ENCODE measurements at regions not wholly inside any gene's neighbourhood (a gene's known extent, or its start where the extent isn't known, plus 50 kb on each side); places are given as distances from the start of the nearest gene placed in this dataset.

DNA sequence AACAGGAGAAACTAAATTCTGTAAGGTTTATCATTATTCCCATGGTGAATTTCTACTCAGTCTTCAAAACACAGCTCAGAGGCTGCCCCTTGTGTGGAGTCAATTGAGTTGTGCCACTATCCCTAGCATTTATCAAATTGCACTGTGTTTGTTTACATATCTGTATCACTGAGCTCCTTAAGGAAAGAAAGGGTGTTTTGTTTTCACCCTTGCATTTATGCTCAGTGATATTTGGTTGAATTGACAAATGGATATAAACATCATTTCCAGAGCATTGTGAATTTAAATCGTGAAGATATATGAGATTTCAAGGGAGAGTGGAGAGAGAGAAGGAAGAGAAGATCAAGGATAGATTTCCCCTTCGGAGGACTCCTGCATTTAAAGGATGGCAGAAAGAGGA lies 55.1 kb upstream of the TNFRSF19 start:
- DNase-seq (ENCODE audit: low spot score) = no peak
- TF ChIP-seq, protein P1, sequence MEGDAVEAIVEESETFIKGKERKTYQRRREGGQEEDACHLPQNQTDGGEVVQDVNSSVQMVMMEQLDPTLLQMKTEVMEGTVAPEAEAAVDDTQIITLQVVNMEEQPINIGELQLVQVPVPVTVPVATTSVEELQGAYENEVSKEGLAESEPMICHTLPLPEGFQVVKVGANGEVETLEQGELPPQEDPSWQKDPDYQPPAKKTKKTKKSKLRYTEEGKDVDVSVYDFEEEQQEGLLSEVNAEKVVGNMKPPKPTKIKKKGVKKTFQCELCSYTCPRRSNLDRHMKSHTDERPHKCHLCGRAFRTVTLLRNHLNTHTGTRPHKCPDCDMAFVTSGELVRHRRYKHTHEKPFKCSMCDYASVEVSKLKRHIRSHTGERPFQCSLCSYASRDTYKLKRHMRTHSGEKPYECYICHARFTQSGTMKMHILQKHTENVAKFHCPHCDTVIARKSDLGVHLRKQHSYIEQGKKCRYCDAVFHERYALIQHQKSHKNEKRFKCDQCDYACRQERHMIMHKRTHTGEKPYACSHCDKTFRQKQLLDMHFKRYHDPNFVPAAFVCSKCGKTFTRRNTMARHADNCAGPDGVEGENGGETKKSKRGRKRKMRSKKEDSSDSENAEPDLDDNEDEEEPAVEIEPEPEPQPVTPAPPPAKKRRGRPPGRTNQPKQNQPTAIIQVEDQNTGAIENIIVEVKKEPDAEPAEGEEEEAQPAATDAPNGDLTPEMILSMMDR (IDR thresholded peaks at IDR 0.05; ENCODE audit: extremely low read depth, missing control alignments) = no peak

DNA sequence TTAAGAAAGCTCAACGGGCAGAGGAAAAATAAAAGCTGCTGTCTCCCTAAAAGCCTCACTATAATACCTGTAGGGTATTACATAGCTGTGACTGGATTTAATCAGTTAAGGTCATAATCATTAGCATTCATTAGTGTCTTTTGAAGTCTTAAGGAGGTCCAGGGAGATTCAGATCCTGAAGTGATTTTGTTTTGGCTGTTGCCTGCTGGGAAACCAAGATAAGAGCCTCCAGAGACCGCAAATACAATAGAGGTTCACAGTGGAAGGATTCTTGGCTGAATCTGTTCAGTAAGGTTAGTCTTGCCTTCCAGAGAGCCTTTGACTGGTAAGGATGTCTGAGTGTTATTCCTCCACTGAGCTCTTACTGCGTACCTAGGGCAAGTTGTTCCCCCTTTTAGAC lies 54.0 kb upstream of the TNFRSF19 start:
- no peak for DNase-seq (ENCODE audit: low spot score)
- TF ChIP-seq, protein P1 (IDR thresholded peaks at IDR 0.05; ENCODE audit: extremely low read depth, missing control alignments) = no peak

DNA sequence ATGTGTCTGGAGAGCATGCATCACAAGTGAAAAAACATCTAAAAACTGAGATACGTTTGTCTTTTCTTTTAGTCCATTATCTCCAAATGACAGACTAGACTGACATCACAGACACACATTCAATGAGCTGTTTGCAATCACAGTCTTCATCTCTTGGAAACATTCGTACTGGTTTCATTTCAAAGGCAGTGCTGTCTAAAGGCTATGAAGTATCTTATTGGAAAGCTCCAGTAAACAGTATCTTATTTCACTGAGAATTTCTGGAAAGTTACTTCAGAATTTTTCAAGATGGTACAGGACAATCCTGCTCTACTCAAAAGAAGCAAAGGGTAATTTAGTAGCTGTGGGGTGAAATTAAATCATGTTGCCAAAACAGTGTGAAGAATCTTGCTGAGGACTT lies 53.5 kb upstream of the TNFRSF19 start:
- DNase-seq (ENCODE audit: low spot score) = no peak
- TF ChIP-seq, protein P1 (IDR thresholded peaks at IDR 0.05; ENCODE audit: extremely low read depth, missing control alignments) = no peak

DNA sequence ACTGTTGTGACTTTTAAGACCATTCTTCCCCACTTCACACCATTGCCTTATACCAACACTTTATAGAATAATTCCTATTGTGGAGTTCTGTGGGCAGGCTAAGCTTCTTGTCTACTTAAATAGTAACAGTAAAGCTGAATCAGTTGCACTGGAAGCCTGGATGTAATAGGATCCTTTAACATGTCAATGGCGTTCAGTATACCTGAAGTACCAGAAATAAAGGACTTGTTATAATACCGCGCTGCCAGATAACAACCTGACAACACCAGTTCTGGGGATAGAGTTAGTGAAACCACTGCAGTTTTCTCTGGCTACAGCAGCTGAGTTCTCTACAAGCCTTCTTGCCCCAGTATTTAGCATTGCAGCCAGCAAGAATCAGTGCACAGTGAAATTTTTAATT lies 52.0 kb upstream of the TNFRSF19 start:
- no peak for DNase-seq (ENCODE audit: low spot score)
- TF ChIP-seq, protein P1 (IDR thresholded peaks at IDR 0.05; ENCODE audit: extremely low read depth, missing control alignments) = no peak

Measured in GM20000 (cell line).